ENCODE measurements at regions not wholly inside any gene's neighbourhood (a gene's known extent, or its start where the extent isn't known, plus 50 kb on each side); places are given as distances from the start of the nearest gene placed in this dataset.
"Not testable (repeated sequence)": the region's sequence is repeated elsewhere in the genome, so short reads cannot be mapped to it uniquely, and the experiment has no call there.

DNA sequence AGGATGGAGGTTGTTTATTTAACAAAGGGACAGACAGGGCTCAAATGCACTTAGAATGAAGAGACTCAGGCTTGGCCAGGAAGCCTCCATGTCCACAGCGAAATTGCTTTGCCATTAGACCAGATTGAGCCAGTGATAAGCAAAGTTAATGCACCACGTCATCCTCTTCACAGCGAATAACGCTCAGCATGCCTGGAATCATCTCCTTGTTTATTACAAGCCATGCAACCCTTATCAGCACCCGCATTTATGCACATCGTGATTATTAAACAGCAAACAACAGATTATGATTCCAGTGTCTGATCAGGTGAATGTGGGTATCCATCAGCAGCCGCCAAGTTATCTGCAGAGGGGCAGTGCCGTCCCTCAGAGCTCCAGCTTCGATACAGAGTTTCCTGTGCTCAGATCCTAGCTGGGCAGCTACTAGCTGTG, 175.0 kb upstream of the TMEM132C start:
- TF ChIP-seq, protein P1, sequence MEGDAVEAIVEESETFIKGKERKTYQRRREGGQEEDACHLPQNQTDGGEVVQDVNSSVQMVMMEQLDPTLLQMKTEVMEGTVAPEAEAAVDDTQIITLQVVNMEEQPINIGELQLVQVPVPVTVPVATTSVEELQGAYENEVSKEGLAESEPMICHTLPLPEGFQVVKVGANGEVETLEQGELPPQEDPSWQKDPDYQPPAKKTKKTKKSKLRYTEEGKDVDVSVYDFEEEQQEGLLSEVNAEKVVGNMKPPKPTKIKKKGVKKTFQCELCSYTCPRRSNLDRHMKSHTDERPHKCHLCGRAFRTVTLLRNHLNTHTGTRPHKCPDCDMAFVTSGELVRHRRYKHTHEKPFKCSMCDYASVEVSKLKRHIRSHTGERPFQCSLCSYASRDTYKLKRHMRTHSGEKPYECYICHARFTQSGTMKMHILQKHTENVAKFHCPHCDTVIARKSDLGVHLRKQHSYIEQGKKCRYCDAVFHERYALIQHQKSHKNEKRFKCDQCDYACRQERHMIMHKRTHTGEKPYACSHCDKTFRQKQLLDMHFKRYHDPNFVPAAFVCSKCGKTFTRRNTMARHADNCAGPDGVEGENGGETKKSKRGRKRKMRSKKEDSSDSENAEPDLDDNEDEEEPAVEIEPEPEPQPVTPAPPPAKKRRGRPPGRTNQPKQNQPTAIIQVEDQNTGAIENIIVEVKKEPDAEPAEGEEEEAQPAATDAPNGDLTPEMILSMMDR (IDR thresholded peaks at IDR 0.05; ENCODE audit: control insufficient read depth, insufficient read depth, low read depth, low read length, missing control alignments), result no peak
- no peak for DNase-seq (ENCODE audit: low read depth)

DNA sequence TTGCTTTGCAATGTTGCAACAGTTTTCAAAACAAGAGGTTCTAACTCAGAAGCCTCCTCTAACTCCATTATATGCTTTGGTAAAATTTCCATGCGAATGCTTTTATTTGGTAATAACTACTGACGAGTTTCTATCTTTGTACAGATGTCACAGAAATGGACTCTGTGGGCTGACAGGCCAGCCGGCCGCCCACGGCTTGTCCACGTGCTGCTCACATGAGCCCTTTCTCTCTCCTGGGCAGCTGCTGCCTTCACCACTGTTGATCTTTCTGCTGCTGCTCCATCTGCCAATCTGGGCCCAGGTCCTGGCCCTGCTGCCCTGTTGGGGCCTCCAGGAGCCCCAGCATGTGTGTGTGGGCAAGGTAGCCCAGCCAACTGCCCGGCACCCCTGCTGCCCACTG, 168.2 kb upstream of the TMEM132C start:
- H3K4me3 ChIP-seq (ENCODE audit: control insufficient read depth, low read depth, low read length), result no peak overlapping the region
- no peak for DNase-seq (ENCODE audit: low read depth)
- TF ChIP-seq, protein P1 (IDR thresholded peaks at IDR 0.05; ENCODE audit: control insufficient read depth, insufficient read depth, low read depth, low read length, missing control alignments), result no peak

More for the DNA sequence above, 175.0 kb upstream of the TMEM132C start:
- H3K4me3 ChIP-seq (ENCODE audit: control insufficient read depth, low read depth, low read length), result no peak overlapping the region

DNA sequence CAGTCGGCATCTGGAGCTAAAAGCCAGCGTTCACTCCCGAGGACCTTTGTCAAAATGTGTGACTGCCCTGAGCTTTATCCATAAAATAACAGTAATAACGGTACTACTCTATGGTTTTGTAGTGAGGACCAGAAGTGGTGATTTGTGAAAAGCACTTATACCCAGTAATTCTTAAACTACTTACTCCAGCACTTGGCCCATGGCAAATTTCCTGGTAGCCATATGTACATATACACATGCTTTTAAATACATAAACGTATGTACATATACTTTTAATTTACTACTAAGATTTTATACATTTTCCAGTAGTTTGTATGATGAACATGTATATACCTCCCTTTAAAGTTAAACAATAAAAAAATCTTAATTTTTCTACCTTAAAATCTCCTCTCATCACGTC, 163.8 kb upstream of the TMEM132C start:
- TF ChIP-seq, protein P1 (IDR thresholded peaks at IDR 0.05; ENCODE audit: control insufficient read depth, insufficient read depth, low read depth, low read length, missing control alignments), result no peak
- no peak overlapping the region for H3K4me3 ChIP-seq (ENCODE audit: control insufficient read depth, low read depth, low read length)
- DNase-seq (ENCODE audit: low read depth), result no peak

DNA sequence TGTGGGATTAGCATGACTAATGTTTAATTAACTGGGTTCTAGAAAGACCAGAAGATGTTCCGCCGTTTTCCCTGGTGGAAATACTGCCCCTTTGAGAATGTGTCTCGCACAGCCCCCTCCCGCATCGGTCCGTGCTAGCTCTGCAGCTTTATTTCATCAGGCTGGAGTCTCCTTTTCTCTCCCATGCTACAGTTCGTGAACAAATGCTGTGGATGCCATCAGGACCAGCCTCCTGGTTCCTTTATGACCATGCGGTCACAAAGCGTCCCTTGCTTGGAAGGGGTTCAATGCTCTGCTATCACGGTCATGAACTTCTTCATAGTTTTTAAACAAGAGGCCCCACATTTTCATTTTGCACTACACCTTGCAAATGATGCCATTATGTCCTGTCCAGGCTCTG, 157.7 kb upstream of the TMEM132C start:
- no peak overlapping the region for H3K4me3 ChIP-seq (ENCODE audit: control insufficient read depth, low read depth, low read length)
- TF ChIP-seq, protein P1 (IDR thresholded peaks at IDR 0.05; ENCODE audit: control insufficient read depth, insufficient read depth, low read depth, low read length, missing control alignments), result no peak

DNA sequence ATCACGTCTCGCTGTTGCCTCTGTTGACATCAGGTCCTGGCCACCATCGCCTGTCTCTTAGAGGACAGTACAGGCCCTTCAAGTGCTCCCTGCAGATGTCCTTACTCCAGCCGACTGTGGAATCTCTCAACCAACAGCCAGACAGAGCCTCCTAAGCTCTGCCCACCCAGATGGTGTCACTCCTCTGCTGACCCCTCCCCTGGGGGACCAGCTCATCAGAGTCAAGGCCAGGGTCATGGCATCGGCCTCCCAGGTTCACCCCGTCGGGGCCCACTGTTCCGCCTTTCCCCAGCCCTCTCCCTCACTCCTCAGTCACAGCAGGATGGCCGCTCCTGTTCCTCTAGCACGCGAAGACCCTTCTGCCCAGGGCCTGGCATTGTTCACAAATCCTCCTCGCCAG, 157.3 kb upstream of the TMEM132C start:
- DNase-seq (ENCODE audit: low read depth), result no peak
- TF ChIP-seq, protein P1 (IDR thresholded peaks at IDR 0.05; ENCODE audit: control insufficient read depth, insufficient read depth, low read depth, low read length, missing control alignments), result no peak
- H3K4me3 ChIP-seq (ENCODE audit: control insufficient read depth, low read depth, low read length), result no peak overlapping the region

More for the DNA sequence above, 157.7 kb upstream of the TMEM132C start:
- no peak for DNase-seq (ENCODE audit: low read depth)

DNA sequence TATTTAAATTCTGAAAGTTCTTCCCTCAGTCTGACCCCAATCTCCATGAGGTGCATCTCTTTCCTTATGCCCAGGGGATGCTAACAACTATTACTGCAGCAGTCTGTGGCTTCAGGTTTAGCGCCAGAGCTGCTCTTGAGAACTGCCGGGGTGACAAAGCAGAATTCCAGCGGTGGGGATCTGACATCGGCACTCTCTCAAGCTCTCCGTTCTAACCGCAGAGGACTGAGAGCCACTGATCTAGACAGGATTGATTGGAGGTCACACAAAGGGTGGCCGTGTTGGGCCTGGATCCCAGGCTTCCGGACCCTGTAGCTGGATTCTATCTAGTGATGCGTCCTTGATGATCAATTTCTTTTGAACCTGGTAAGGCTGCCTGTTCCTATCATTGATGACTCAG, 155.6 kb upstream of the TMEM132C start:
- TF ChIP-seq, protein P1 (IDR thresholded peaks at IDR 0.05; ENCODE audit: control insufficient read depth, insufficient read depth, low read depth, low read length, missing control alignments), result no peak
- no peak for DNase-seq (ENCODE audit: low read depth)
- H3K4me3 ChIP-seq (ENCODE audit: control insufficient read depth, low read depth, low read length), result no peak overlapping the region

DNA sequence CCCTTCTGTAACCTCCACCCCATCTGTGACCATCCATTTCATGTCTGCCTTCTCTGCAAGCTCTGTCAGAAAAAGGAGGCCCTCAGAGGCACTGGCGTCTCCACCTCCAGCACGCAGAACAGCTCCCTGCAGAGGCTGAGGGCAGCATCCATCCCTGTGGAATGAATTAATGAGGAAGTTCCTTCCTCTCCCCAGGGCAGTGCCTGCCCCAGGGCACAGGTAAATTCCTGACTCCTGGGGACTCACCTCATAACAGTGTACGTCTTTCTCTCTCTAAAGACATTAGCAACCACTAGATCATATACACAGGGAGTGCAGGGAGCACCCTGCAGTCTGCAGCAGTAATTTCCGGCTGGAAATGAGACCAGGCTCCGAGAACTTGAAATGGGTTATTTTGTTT, 155.0 kb upstream of the TMEM132C start:
- TF ChIP-seq, protein P1 (IDR thresholded peaks at IDR 0.05; ENCODE audit: control insufficient read depth, insufficient read depth, low read depth, low read length, missing control alignments), result no peak
- H3K4me3 ChIP-seq (ENCODE audit: control insufficient read depth, low read depth, low read length), result no peak overlapping the region
- no peak for DNase-seq (ENCODE audit: low read depth)

DNA sequence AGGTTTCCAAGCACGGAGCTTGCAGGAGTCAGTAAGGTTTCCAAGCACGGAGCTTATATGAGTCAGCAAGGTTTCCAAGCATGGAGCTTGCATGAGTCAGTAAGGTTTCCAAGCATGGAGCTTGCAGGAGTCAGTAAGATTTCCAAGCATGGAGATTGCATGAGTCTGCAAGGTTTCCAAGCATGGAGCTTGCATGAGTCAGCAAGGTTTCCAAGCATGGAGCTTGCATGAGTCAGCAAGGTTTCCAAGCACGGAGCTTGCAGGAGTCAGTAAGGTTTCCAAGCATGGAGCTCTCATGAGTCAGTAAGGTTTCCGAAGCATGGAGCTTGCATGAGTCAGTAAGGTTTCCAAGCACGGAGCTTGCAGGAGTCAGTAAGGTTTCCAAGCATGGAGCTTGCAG, 153.7 kb upstream of the TMEM132C start:
- DNase-seq (ENCODE audit: low read depth); H3K4me3 ChIP-seq (ENCODE audit: control insufficient read depth, low read depth, low read length): not testable (repeated sequence)
